HT-29 (cell line): ENCODE measurements at regions not wholly inside any gene's neighbourhood (a gene's known extent, or its start where the extent isn't known, plus 50 kb on each side); places are given as distances from the start of the nearest gene placed in this dataset.
A peak's percentile ranks its signal among the peaks of the same experiment; 100 is the strongest.
"Not testable (repeated sequence)": the region's sequence is repeated elsewhere in the genome, so short reads cannot be mapped to it uniquely, and the experiment has no call there.

Experiments used
- DNase-seq: peaks from one replicate; pipeline ENCODE4 v3.0.0-alpha.2; 2015; ENCODE audit warnings: low spot score

DNA sequence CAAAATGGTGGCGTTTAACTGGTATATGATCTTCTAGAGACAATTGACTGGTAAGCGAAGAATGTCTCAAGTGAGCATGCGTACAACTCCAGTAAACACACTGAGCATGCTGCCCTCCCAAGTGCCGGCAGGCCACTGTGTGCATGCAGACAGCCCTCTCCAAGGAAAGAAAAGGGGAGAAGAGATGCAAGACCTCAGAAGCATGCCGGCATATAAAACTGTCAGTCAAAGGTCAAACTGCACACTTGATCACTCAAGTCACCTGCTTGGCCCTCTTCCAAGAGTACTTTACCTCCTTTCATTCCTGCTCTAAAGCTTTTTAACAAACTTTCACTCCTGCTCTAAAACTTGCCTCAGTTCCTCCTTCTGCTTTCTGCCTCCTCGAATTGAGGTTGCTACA, 910.2 kb downstream of the TAF11L14 start:
- no peak for DNase-seq

DNA sequence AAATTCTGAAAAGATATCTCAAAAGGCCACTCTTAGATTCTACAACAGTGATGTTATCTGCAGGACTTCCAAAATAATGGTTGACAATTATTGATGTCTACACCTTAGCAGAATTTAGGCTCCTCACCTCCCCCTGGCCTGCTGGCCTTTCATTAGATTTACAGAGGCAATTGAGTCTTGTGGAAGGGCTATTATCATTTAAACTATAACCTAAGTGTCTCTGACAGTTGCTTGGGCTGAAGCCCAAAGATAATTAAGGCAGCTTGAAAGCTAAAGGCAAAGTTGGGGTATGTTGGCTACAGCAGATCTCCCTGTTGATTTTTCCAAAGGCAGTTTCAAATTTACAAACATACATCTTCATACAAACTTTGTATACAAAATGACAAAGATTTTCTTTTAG, 912.3 kb downstream of the TAF11L14 start:
- DNase-seq: no peak

DNA sequence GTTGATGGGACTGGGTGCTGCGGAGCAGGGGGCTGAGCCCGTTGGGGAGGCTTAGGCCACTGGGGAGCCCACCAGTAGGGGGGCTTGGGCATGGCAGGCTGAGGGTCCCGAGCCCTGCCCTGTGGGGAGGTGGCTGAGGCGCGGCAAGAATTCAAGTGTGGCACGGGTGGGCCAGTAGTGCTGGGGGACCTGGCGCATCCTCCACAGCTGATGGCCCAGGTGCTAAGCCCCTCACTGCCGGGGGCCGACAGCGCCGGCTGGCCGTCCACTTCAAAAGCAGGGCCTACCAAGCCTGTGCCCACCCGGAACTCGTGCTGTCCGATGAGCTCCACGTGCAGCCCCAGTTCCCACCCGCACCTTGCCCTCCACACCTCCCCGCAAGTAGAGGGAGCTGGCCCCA, 917.5 kb downstream of the TAF11L14 start:
- DNase-seq: no peak

DNA sequence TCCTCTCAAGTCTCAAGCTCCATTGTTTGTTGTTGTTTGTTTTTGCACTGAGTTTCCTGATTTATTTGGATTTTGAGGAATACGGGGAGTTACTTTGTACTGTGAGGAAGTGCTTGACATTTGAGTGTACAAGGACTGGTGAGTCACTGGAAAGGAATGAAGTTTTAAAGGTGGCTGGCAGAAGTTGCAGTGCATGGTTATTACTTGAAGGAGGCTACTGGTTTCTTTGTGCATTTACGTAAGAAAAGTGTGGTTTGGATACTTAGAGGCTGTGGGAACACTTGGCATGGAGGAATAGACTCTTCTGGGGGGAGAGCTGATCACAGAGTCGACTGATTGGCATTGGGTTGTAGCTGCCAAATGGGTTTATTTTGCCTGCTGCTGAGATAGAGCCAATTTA, 919.0 kb downstream of the TAF11L14 start:
- peak; percentile 51 for DNase-seq

DNA sequence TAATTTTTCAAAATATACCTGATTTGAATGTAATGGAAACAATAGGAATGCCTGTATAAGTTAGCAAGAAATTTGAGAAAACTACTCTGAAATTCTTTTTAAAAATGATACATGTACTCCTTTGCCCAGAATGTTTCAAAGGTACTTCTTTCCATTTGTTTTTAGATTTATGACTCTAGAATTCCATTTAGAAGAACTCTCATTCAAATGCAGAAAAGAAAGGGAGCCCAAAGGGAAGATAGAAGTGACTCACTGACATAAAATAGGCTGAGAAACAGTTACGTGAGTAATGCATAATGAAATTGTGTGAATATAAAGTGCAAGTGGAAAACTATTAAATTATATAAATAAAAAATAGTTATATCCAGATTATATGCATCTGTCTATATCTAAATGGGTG, 926.3 kb downstream of the TAF11L14 start:
- no peak for DNase-seq

DNA sequence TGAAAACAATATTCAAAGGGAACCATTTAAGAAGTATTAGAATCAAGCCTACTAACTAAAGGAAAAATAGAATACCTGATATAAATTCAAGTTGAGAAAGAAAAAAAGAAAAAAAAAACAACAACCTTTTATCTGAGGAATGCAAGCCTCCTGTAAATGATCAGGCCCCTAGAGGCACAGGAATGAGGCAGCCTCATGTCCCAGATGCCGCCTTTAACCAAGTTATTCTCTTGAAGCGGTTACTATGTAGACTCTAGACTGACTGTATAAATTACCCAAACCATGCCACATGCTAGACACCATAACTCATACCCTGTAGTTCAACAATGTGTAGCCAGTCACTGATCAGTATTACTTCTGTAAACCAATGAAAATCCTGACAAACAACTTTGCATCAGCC, 929.6 kb downstream of the TAF11L14 start:
- no peak for DNase-seq

DNA sequence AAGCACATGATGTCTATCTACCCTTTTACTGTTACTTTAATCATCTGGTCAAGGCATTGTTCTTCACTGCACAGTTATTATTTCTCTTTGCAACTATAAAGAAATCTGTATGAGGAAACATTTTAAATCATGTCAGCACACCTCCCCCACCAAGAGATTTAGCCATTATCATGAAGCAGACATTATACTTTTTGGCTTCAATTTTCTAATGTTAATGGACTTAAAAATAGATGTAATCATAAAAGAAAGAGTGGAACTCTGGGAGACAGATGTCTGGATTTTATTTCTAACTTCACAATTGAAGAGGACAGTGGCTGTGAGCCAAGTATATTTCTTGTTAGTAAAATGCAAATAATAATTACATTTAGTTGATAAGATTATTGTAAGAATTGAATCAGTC, 932.4 kb downstream of the TAF11L14 start:
- no peak for DNase-seq

DNA sequence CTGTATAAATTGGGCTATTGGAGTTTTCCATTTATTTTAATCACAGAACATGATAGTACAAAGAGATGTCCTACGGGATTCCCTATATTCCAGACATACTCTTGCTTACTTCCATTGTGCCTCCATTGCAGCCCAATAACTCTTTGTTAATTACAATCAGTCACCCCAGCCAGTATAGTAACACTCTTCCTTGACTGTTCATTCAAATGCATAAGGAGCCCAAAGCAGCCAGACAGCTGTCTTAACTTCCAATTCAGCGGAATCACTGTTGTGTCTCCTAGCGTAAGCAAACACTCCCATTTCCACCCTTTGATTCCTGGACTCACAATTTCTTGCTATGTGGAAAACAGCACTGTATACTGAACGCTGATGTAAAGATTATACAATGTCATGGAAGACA, 942.3 kb downstream of the TAF11L14 start:
- no peak for DNase-seq

DNA sequence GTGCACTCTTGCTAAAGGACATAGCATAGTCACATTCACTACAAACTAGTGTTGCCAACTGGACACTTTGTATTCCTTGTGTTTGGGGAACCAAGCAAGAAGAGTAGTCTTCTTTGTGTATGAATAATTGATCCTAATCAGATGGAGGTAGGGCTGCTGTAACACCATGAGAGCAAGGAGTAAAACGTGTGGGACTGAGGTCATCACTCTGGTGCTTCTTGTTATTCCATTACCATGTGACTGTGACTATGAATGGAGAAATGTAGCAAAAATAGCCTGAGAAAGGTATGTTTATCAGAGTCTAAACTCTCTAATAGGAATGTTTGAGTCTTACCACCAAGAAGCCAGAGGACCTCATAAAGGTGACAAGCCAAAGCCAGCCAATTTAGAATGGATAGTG, 966.9 kb downstream of the TAF11L14 start:
- DNase-seq: no peak

DNA sequence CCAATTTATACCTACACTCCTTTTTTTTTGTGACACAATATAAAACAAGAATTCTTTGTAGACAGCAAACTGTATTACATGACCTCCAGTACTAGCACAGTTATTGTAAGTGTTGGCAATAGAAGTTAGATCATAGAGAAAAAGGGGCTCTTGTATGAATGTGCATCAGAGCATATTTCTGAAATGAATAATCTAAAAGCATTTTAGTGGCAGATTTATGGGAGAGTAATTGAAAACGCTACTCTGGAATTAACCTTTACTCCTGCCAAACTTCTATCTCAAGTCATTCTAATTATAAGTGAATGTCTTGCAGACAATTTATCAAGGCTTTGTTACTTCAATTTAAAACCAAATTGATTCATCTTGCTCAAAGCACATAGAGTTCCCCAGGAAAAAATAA, 968.1 kb downstream of the TAF11L14 start:
- DNase-seq: no peak

DNA sequence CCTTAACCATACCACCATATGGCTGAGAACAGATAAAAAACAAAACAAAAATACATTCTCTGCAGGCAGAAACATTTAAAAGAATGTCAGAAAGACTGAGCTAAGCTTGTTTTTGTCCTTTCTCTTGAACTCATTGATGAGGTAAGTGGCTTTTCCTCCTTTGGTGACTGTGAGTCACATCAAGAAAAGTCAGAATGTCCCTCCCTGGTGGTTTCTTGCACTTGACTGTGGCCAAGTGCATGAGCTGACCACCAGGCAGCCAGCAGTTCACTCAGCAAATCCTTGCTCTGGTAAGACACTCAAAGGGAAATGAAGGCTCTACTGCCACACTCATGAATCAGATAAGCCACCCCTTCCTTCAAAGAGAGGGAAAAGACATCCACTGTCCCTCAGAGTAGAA, 970.9 kb downstream of the TAF11L14 start:
- DNase-seq: no peak

DNA sequence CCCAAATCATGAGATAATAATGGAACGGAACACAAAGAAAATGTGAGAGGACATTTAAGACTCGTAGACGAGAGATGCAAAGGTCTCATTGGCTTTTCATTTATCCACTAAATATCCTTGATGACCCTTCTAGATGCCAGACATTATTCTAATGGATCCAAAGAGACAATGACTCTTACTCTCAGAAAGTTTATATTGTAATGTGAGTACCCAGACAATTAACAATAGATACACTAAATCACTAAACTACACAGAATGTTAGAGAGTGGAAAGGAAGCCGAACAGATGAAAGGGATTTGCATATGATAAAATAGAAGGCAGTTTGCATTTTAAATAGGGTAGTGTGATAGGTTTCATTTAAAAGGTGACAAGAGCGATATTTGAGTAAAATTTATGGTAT, 973.3 kb downstream of the TAF11L14 start:
- no peak for DNase-seq

DNA sequence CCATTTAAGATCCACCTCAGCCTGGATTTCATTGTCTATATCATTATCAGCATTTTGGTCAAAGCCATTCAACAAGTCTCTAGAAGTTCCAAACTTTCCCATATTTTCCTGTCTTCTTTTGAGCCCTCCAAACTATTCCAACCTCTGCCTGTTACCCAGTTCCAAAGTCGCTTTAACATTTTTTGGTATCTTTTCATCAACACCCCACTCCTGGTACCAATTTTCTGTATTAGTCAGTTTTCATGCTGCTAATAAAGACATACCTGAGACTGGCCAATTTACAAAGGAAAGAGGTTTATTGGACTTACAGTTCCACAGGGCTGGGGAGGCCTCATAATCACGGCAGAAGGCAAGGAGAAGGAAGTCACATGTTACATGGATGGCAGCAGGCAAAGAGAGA, 982.9 kb downstream of the TAF11L14 start:
- not testable (repeated sequence) for DNase-seq

DNA sequence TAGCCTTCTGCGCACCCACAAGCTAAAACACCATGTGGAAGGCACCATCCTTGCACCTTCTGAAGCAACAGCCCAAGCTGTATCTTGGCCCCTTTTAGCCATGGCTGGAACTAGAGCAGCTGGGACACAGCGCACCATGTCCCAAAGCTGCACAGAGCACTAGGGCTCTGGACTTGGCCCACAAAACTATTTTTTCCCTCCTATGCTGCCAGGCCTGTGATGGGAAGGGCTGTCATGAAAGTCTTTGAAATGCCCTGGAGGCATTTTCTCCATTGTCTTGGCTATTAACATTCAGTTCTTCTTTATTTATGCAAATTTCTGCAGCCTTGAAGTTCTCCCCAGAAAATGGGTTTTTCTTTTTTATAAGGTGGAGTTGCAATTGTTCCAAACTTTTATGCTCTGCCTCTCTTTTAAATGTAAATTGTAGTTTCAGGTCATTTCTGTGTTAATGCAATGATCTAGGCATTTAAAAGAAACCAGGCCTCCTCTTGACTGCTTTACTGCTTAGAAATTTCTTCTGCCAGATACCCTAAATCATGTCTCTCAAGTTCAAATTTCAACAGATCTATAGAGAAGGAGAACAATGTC, 996.3 kb downstream of the TAF11L14 start:
- DNase-seq: no peak

DNA sequence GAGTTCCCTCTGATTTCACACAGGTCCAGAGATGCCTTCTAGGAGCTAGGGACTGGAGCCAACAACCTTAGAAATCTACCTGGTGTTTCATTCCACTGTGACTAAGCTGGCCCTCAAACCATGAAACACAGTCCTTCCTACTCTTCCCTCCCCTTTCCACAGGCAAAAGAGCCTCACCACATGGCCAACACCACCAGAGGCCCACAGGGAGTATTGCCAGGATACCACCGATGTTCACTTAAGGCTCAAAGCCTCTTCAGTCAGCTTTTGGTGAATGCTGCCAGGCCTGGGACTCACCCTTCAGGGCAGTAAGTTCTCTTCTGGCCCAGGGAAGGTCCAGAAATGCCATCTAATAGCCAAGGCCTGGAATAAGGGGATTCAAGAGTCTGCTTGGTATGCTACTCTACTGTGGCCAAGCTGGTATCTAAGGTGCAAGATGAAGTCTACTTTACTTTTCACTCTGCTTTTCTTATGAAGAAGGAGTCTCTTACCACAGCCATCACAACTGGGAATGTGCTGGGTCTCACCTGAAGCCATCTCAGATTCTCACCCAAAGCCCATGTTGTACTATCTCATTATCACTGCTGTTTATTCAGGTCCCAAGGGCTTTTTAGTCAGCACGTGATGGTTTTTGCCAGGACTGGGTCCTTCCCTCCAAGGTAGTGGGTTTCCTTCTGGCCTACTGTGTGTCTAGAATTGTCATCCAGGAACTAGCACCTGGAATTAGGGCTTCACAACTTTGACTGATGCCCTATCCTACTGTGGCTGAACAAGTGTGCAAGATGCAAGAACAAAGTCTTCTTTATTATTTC, 1018.4 kb downstream of the TAF11L14 start:
- no peak for DNase-seq

DNA sequence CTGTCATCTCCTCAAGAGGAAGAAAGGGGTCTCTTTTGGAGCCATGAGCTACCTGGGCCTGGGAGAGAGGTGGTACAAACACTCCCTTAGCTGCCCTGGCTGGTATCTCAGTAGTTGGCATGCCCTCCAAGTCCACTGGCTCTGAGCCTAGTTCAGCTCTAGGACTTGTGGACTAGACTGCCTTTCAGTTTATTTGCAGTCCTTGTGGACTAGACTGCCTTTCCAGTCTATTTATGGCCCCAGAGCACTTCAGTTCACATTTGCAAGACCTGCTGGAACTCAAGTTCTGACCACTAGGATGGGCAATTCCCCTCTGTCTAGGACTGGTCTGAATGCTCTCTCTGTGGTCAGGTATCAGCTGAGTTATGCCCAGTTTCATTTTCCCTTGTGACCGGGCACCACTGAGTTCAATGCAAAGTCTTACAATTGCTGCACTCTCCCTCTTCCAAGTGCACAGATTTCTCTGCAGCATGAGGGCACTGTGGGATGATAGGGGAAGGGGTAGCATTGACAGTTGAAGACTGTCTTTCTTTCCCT, 1019.0 kb downstream of the TAF11L14 start:
- DNase-seq: no peak

DNA sequence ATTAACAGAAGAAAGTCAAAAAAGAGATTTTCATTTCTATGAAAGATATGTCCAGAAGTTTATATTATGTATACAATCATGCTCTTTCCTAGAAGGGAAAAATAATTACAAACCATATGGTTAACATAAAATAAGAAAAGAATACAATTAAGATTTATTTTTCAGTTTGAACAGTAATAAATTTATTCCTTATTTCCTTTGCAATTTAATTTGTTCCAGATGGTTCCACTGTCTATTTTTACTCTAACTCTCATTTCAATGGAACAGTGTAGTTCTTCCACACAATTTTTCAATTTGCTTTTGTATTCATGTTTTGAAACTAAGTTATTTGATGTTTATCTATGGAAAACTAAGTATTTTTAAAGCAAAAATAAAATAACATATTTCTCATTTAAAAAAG, 1026.3 kb downstream of the TAF11L14 start:
- no peak for DNase-seq

DNA sequence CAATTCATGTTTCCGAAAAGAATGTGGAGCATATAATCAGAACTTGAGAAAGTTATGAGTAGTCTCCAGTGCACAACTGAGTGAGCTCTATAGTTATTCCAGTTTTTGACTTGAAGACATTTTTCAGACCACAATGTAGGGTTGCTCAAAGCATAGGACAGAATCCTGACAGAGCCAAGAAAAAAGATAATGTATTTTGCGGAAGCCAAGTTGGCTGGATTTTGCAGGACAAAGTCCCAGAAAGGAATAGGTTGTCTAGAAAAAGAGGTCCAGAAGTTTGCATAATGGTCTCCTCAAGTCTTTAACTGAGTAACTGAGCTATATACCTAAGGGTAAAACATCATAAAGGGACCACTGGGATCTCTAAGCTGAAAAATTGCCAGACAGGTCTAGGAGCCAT, 1028.0 kb downstream of the TAF11L14 start:
- no peak for DNase-seq

DNA sequence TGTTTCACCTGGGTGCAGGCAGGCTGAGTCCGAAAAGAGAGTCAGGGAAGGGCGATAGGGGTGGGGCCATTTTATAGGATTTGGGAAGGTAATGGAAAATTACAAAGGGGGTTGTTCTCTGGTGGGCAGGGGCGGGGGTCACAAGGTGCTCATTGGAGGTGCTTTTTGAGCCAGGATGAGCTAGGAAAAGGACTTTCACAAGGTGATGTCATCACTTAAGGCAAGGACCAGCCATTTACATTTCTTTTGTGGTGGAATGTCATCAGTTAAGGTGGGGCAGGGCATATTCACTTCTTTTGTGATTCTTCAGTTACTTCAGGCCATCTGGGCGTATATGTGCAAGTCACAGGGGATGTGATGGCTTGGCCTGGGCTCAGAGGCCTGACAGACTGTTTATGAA, 1040.0 kb downstream of the TAF11L14 start:
- DNase-seq: not testable (repeated sequence)

DNA sequence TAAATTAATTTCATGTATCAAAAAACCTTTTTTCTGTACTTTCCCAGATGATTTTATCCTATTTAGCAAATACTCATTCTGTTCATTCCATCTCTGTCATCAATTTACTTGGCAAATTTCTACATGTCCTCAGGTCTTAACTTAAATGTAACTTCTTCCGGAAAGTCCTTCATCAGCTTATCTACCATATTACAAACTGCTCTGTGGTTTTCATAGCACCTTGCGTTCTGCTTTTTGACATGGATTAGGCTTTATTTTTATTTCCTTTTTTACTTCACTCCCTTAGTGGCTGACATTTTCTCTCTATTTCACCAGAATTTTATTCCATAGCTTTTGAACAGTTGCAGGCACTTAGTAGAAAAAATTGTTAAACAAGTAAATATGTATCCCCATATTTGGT, 1040.8 kb downstream of the TAF11L14 start:
- DNase-seq: no peak

DNA sequence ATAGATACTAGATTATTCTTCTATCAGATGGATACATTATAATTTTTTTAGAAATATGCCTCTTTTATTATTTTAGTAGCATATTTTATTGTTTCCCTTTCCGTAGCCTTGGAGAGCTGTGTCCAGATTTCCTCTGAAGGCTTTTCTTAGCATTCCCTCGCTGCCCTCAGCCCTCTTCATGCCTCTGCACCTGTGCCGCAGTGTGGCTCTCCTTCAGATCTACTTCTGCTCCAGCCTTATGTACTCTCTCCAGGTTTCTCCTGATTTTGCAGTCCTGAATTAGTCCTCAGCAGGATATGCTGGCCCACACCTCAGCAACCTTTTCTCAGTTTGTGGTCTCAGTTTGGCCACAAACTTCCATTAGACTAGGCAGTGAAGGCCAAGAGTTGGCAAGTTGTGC, 1052.0 kb downstream of the TAF11L14 start:
- no peak for DNase-seq

DNA sequence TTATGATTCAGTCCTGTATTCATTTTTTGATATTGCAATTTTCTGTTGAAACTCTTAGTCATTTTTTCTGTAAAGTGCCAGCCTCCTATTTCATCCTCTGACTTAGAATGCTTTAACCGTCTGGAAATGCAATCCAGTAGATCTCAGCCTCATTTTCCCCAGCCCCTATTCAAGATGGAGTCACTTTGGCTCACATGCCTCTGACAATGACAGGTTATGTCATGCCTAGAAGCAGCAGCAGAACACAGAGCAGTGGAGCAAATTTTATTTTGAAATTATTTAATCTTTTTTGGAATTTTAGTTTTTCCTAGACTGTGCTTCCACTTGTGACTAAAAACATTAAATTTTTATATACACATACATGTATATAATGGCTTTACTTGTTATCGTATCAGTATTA, 1053.2 kb downstream of the TAF11L14 start:
- DNase-seq: no peak

DNA sequence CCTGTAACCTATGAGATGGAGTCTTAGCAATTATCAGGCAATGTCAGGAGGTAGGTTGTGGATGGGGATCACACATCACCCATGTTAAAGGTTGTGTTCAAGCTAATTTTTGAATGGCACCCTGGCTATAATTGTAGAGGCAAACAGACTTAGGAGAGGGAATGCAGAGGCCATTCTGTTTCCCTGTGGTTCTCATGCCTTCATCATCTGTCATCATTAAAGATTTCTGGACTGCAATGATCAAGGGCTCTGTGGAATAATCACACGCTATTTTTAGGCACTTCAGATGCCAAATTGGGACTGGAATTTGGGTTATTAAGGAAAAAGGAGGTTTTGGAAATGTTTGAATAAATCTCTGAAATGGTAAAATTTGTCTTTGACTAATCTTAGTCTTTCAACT, 1065.4 kb downstream of the TAF11L14 start:
- no peak for DNase-seq
